HepG2 (cell line): ENCODE measurements at regions not wholly inside any gene's neighbourhood (a gene's known extent, or its start where the extent isn't known, plus 50 kb on each side); places are given as distances from the start of the nearest gene placed in this dataset.

Experiments used
- ATAC-seq: fragments of 200-7000 bp; cut with Tn5 transposase; 3 replicates; pipeline ENCODE4 v1.9.1; 2020; ENCODE audit warnings: mild to moderate bottlenecking, moderate library complexity
- BruUV-seq: library from RNA; stranded (reverse); fragments of 400-500 nt; replicated peaks from 2 replicates; lab custom pipeline; 2021; lab: Mats Ljungman, UMichigan
- CTCF ChIA-PET: fragments of 300-600 bp; formaldehyde crosslinking; extraction: SDS; loops from one replicate; lab custom pipeline; 2021; ENCODE audit warnings: low total read pairs, inconsistent platforms, low intra/inter-chr PET ratio; lab: Yijun Ruan, JAX
- POLR2A ChIA-PET: fragments of 350-600 bp; sonication (Branson Sonifier 250); formaldehyde crosslinking; loops from one replicate; lab custom pipeline; 2020; ENCODE audit warnings: antibody characterized with exemption, inconsistent platforms; lab: Yijun Ruan, JAX
- DNase-seq: peaks from one replicate; pipeline ENCODE4 v3.0.0-alpha.2; 2015; ENCODE audit warnings: low spot score
- FAIRE-seq: peaks from 3 replicates; lab custom pipeline; 2011; peaks lifted over from hg19 to GRCh38; lab: Jason Lieb, UNC
- H2AFZ ChIP-seq: one replicate; pipeline ENCODE4 v1.6.1; 2011; ENCODE audit warnings: low read length, inconsistent platforms
- H3K27ac ChIP-seq: fragments of 300-600 bp; 3 replicates; pipeline ENCODE4 v1.8.0; 2011; ENCODE audit warnings: mixed run types, mild to moderate bottlenecking, mixed read lengths, low read length, inconsistent platforms; ENCODE audit not compliant: insufficient read depth; ENCODE audit errors: extremely low read length
- H3K27me3 ChIP-seq, 2 experiments: fragments of 200-600 bp in 1 of 2; 2 replicates in 1 of 2; 3 replicates in 1 of 2; pipeline versions ENCODE4 v1.6.0 to v1.8.0; 2011; ENCODE audit warnings: low read length in 2 of 2, mild to moderate bottlenecking in 2 of 2, moderate library complexity in 2 of 2, inconsistent platforms in 1 of 2; ENCODE audit not compliant: insufficient read depth in 2 of 2, control insufficient read depth in 1 of 2
- H3K36me3 ChIP-seq, 2 experiments: fragments of 200-600 bp in 1 of 2; replicated peaks in 1 of 2; 2 replicates in 1 of 2; 3 replicates in 1 of 2; pipeline versions ENCODE4 v1.5.1 to v1.8.0; 2011; ENCODE audit warnings: low read length in 2 of 2, inconsistent platforms in 1 of 2; ENCODE audit not compliant: insufficient read depth in 2 of 2, control insufficient read depth in 1 of 2
- H3K4me1 ChIP-seq: 2 replicates; pipeline ENCODE4 v1.5.1; 2012; ENCODE audit warnings: low read length, inconsistent platforms; ENCODE audit not compliant: insufficient read depth
- H3K4me2 ChIP-seq: 2 replicates; pipeline ENCODE4 v1.6.0; 2011; ENCODE audit warnings: low read depth, low read length, inconsistent platforms
- H3K4me3 ChIP-seq, 3 experiments: fragments of 200-600 bp in 1 of 3; sonication (generic), shearing (Covaris generic) in 1 of 3; replicated peaks in 1 of 3; 2 replicates each; pipeline ENCODE4 v1.5.1; 2011 to 2016; ENCODE audit warnings: low read length in 3 of 3, inconsistent platforms in 2 of 3, low read depth in 2 of 3, mild to moderate bottlenecking in 2 of 3, control low read depth in 1 of 3, mixed read lengths in 1 of 3; ENCODE audit not compliant: insufficient read depth in 1 of 3
- H3K79me2 ChIP-seq: one replicate; pipeline ENCODE4 v1.6.1; 2011; ENCODE audit warnings: low read length, inconsistent platforms; ENCODE audit not compliant: insufficient read depth
- H3K9ac ChIP-seq: 2 replicates; pipeline ENCODE4 v1.6.0; 2011; ENCODE audit warnings: mild to moderate bottlenecking, low read depth, low read length, inconsistent platforms; ENCODE audit not compliant: insufficient read depth
- H3K9me3 ChIP-seq: 2 replicates; pipeline ENCODE4 v1.5.1; 2012; ENCODE audit warnings: mild to moderate bottlenecking, low read length
- H4K20me1 ChIP-seq: 2 replicates; pipeline ENCODE4 v1.6.0; 2011; ENCODE audit warnings: inconsistent platforms, mild to moderate bottlenecking, low read length, moderate library complexity; ENCODE audit not compliant: insufficient read depth
- JDP2 ChIP-seq: sonication (generic); formaldehyde crosslinking; IDR thresholded peaks from 2 replicates; pipeline ENCODE4 v1.8.1; 2022; ENCODE audit warnings: missing genetic modification reagents, borderline replicate concordance
- MIXL1 ChIP-seq: IDR thresholded peaks from 2 replicates; pipeline ENCODE4 v1.6.1; 2016
- NR2F2 ChIP-seq: IDR thresholded peaks from 2 replicates; pipeline ENCODE4 v1.6.1; 2012; ENCODE audit warnings: low read depth, inconsistent platforms, borderline replicate concordance
- SRSF9 ChIP-seq: fragments of 200-400 bp; formaldehyde crosslinking; IDR thresholded peaks from 2 replicates; pipeline ENCODE4 v1.6.1; 2018; ENCODE audit warnings: borderline replicate concordance, mild to moderate bottlenecking, low read depth, low read length; ENCODE audit not compliant: insufficient read depth, poor library complexity, severe bottlenecking
- WGBS: methylation state at CpG from one replicate; pipeline ENCODE4 v1.1.6; 2017; ENCODE audit warnings: low lambda C conversion rate; 5-methylcytosine and 5-hydroxymethylcytosine counted together
- in situ Hi-C: cut with HindIII; loops from 2 replicates; pipeline ENCODE4 v1.10.0; 2017; ENCODE audit warnings: low pct_unique_long_range_greater_than_20kb; ENCODE audit not compliant: extremely low pct_ligation_motif_present
- intact Hi-C: fragments of 100-400 bp; cut with micrococcal nuclease; formaldehyde crosslinking; loops from one replicate; pipeline ENCODE4 v1.10.0; 2022; ENCODE audit not compliant: unreplicated experiment
- TF ChIP-seq, protein P1 (sequence below): sonication (generic); formaldehyde crosslinking; IDR thresholded peaks from 2 replicates; pipeline ENCODE4 v1.8.1; 2023; ENCODE audit warnings: mild to moderate bottlenecking, missing genetic modification reagents
- TF ChIP-seq, protein P2 (sequence below): IDR thresholded peaks from 2 replicates; pipeline ENCODE4 v1.4.0; 2020; ENCODE audit warnings: mild to moderate bottlenecking, missing genetic modification reagents
- TF ChIP-seq, protein P3 (sequence below): sonication (generic); formaldehyde crosslinking; IDR thresholded peaks from 2 replicates; pipeline ENCODE4 v1.9.0; 2021; ENCODE audit warnings: missing genetic modification reagents, borderline replicate concordance

DNA sequence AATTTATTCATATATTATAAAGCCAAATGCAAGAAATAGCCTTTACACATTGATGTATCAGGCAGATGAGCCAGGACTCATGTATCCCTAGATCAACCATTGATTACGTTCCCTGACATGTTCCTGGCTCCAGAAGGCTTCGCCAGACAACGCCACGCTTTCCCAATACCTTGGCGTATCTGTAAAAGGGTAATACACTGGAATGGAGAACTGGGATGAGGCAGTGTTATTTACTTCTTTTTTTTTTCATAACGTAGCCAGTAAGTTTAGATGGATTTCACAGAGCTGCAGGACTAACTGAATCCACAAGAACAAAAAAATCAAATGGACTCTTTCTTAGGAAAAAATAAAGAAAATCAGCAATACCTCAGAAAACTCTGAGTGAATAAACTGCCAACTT is 588.1 kb upstream of the SEMA3D start:
- TF ChIP-seq, protein P1, sequence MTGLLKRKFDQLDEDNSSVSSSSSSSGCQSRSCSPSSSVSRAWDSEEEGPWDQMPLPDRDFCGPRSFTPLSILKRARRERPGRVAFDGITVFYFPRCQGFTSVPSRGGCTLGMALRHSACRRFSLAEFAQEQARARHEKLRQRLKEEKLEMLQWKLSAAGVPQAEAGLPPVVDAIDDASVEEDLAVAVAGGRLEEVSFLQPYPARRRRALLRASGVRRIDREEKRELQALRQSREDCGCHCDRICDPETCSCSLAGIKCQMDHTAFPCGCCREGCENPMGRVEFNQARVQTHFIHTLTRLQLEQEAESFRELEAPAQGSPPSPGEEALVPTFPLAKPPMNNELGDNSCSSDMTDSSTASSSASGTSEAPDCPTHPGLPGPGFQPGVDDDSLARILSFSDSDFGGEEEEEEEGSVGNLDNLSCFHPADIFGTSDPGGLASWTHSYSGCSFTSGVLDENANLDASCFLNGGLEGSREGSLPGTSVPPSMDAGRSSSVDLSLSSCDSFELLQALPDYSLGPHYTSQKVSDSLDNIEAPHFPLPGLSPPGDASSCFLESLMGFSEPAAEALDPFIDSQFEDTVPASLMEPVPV (CRISPR knock-in tag): no peak
- TF ChIP-seq JDP2 (CRISPR knock-in tag) (no peak), SRSF9 (no peak), NR2F2 (no peak), MIXL1 (CRISPR knock-in tag) (no peak)
- TF ChIP-seq, protein P2, sequence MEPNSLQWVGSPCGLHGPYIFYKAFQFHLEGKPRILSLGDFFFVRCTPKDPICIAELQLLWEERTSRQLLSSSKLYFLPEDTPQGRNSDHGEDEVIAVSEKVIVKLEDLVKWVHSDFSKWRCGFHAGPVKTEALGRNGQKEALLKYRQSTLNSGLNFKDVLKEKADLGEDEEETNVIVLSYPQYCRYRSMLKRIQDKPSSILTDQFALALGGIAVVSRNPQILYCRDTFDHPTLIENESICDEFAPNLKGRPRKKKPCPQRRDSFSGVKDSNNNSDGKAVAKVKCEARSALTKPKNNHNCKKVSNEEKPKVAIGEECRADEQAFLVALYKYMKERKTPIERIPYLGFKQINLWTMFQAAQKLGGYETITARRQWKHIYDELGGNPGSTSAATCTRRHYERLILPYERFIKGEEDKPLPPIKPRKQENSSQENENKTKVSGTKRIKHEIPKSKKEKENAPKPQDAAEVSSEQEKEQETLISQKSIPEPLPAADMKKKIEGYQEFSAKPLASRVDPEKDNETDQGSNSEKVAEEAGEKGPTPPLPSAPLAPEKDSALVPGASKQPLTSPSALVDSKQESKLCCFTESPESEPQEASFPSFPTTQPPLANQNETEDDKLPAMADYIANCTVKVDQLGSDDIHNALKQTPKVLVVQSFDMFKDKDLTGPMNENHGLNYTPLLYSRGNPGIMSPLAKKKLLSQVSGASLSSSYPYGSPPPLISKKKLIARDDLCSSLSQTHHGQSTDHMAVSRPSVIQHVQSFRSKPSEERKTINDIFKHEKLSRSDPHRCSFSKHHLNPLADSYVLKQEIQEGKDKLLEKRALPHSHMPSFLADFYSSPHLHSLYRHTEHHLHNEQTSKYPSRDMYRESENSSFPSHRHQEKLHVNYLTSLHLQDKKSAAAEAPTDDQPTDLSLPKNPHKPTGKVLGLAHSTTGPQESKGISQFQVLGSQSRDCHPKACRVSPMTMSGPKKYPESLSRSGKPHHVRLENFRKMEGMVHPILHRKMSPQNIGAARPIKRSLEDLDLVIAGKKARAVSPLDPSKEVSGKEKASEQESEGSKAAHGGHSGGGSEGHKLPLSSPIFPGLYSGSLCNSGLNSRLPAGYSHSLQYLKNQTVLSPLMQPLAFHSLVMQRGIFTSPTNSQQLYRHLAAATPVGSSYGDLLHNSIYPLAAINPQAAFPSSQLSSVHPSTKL (CRISPR knock-in tag): no peak
- TF ChIP-seq, protein P3, sequence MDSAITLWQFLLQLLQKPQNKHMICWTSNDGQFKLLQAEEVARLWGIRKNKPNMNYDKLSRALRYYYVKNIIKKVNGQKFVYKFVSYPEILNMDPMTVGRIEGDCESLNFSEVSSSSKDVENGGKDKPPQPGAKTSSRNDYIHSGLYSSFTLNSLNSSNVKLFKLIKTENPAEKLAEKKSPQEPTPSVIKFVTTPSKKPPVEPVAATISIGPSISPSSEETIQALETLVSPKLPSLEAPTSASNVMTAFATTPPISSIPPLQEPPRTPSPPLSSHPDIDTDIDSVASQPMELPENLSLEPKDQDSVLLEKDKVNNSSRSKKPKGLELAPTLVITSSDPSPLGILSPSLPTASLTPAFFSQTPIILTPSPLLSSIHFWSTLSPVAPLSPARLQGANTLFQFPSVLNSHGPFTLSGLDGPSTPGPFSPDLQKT (CRISPR knock-in tag): no peak
- H2AFZ ChIP-seq: no peak overlapping the region
- H3K27me3 ChIP-seq: no peaks in the 10 kb centered on the region
- no peak overlapping the region for H3K27ac ChIP-seq
- H4K20me1 ChIP-seq: no peaks in the 10 kb centered on the region
- H3K4me1 ChIP-seq: no peaks in the 10 kb centered on the region
- H3K9ac ChIP-seq: no peak overlapping the region
- POLR2A ChIA-PET: no interaction called here
- no TSS peak for BruUV-seq
- no peaks in the 10 kb centered on the region for H3K79me2 ChIP-seq
- WGBS: 2% methylated on average over 6 of the region's 6 CpGs
- CTCF ChIA-PET: no interaction called here
- no peak for ATAC-seq
- DNase-seq: no peak
- in situ Hi-C loops: no loop called here
- no peak overlapping the region for H3K4me3 ChIP-seq
- no peaks in the 10 kb centered on the region for H3K36me3 ChIP-seq
- H3K9me3 ChIP-seq: no peaks in the 10 kb centered on the region
- H3K4me2 ChIP-seq: no peak overlapping the region
- FAIRE-seq: no peak
- intact Hi-C loops: no loop called here
